HEK293 (cell line): ENCODE measurements at regions not wholly inside any gene's neighbourhood (a gene's known extent, or its start where the extent isn't known, plus 50 kb on each side); places are given as distances from the start of the nearest gene placed in this dataset.

Experiments used
- CTCF ChIA-PET: fragments of 350-600 bp; formaldehyde crosslinking; extraction: SDS; loops from one replicate; lab custom pipeline; 2021; ENCODE audit warnings: antibody characterized with exemption; lab: Yijun Ruan, JAX
- POLR2A ChIA-PET: fragments of 300-600 bp; formaldehyde crosslinking; extraction: SDS; loops from one replicate; lab custom pipeline; 2020; ENCODE audit warnings: antibody characterized with exemption, inconsistent platforms; lab: Yijun Ruan, JAX
- H3K27ac ChIP-seq: fragments of 200-500 bp; sonication (Bioruptor generic); 2 replicates; pipeline ENCODE4 v1.5.1; 2014; ENCODE audit warnings: low read depth, low read length, control low read depth, inconsistent platforms; ENCODE audit errors: extremely low read depth
- H3K36me3 ChIP-seq, 2 experiments: fragments of 200-500 bp in 1 of 2; sonication (Bioruptor generic) in 1 of 2; 1 replicate in 1 of 2; 2 replicates in 1 of 2; pipeline ENCODE4 v1.5.1; 2014 to 2017; ENCODE audit warnings: inconsistent platforms in 2 of 2, low read length in 2 of 2; ENCODE audit not compliant: control insufficient read depth in 2 of 2, insufficient read depth in 1 of 2
- H3K4me1 ChIP-seq: fragments of 200-500 bp; sonication (Bioruptor generic); 2 replicates; pipeline ENCODE4 v1.5.1; 2014; ENCODE audit warnings: mild to moderate bottlenecking, low read length, inconsistent platforms; ENCODE audit not compliant: control insufficient read depth, insufficient read depth
- H3K4me3 ChIP-seq: 2 replicates; pipeline ENCODE4 v1.5.1; 2011; ENCODE audit warnings: low read depth, mild to moderate bottlenecking, control low read depth, low read length, moderate library complexity
- H3K9me3 ChIP-seq: fragments of 200-500 bp; sonication (Bioruptor generic); 2 replicates; pipeline ENCODE4 v1.5.1; 2014; ENCODE audit warnings: low read depth, low read length, inconsistent platforms; ENCODE audit not compliant: control insufficient read depth, insufficient read depth
- GLIS1 ChIP-seq: fragments of 450-650 bp; formaldehyde crosslinking; IDR thresholded peaks from 2 replicates; pipeline ENCODE4 v1.5.1; 2016; ENCODE audit warnings: missing biosample characterization, missing genetic modification characterization
- KLF1 ChIP-seq: fragments of 450-650 bp; formaldehyde crosslinking; IDR thresholded peaks from 2 replicates; pipeline ENCODE4 v1.5.1; 2016; ENCODE audit warnings: missing biosample characterization, missing genetic modification characterization
- KLF16 ChIP-seq: fragments of 450-650 bp; formaldehyde crosslinking; IDR thresholded peaks from 2 replicates; pipeline ENCODE4 v1.5.1; 2017; ENCODE audit warnings: missing biosample characterization, missing genetic modification characterization
- MEIS1 ChIP-seq: sonication (generic); formaldehyde crosslinking; IDR thresholded peaks from 2 replicates; pipeline ENCODE4 v1.8.1; 2022; ENCODE audit warnings: missing genetic modification reagents, mild to moderate bottlenecking, borderline replicate concordance
- RBAK ChIP-seq: fragments of 450-650 bp; formaldehyde crosslinking; IDR thresholded peaks from 2 replicates; pipeline ENCODE4 v1.5.1; 2016; ENCODE audit warnings: missing biosample characterization, missing genetic modification characterization
- SCRT1 ChIP-seq: fragments of 450-650 bp; formaldehyde crosslinking; IDR thresholded peaks from 2 replicates; pipeline ENCODE4 v1.5.1; 2016; ENCODE audit warnings: missing biosample characterization, missing genetic modification characterization, borderline replicate concordance
- SETDB1 ChIP-seq: IDR thresholded peaks from one replicate; pipeline ENCODE4 v1.6.1; 2017; ENCODE audit warnings: mild to moderate bottlenecking, low read length, moderate library complexity, mixed read lengths; ENCODE audit not compliant: insufficient read length
- ZBTB6 ChIP-seq: fragments of 450-650 bp; formaldehyde crosslinking; IDR thresholded peaks from 2 replicates; pipeline ENCODE4 v1.5.1; 2017; ENCODE audit warnings: missing biosample characterization, missing genetic modification characterization
- ZNF121 ChIP-seq: fragments of 450-650 bp; formaldehyde crosslinking; IDR thresholded peaks from 2 replicates; pipeline ENCODE4 v1.5.1; 2016; ENCODE audit warnings: missing biosample characterization, missing genetic modification characterization
- ZNF169 ChIP-seq: fragments of 450-650 bp; formaldehyde crosslinking; IDR thresholded peaks from 2 replicates; pipeline ENCODE4 v1.5.1; 2016; ENCODE audit warnings: missing biosample characterization, missing genetic modification characterization
- ZNF184 ChIP-seq: fragments of 450-650 bp; IDR thresholded peaks from 2 replicates; pipeline ENCODE4 v1.5.1; 2018; ENCODE audit warnings: missing biosample characterization, mild to moderate bottlenecking, missing genetic modification characterization
- ZNF292 ChIP-seq: fragments of 450-650 bp; formaldehyde crosslinking; IDR thresholded peaks from 2 replicates; pipeline ENCODE4 v1.5.1; 2016; ENCODE audit warnings: low read depth, missing biosample characterization, missing genetic modification characterization, borderline replicate concordance
- ZNF354C ChIP-seq: fragments of 450-650 bp; formaldehyde crosslinking; IDR thresholded peaks from 2 replicates; pipeline ENCODE4 v1.5.1; 2016; ENCODE audit warnings: missing biosample characterization, missing genetic modification characterization, low read depth, borderline replicate concordance
- ZNF416 ChIP-seq: fragments of 450-650 bp; formaldehyde crosslinking; IDR thresholded peaks from 2 replicates; pipeline ENCODE4 v1.5.1; 2016; ENCODE audit warnings: missing biosample characterization, missing genetic modification characterization
- ZNF449 ChIP-seq: fragments of 450-650 bp; formaldehyde crosslinking; IDR thresholded peaks from 2 replicates; pipeline ENCODE4 v1.5.1; 2017; ENCODE audit warnings: missing biosample characterization, mild to moderate bottlenecking, missing genetic modification characterization, moderate library complexity
- ZNF473 ChIP-seq: fragments of 450-650 bp; formaldehyde crosslinking; IDR thresholded peaks from 2 replicates; pipeline ENCODE4 v1.5.1; 2017; ENCODE audit warnings: missing biosample characterization, missing genetic modification characterization
- ZNF544 ChIP-seq: fragments of 450-650 bp; formaldehyde crosslinking; IDR thresholded peaks from 2 replicates; pipeline ENCODE4 v1.5.0; 2017; ENCODE audit warnings: missing biosample characterization, missing genetic modification characterization
- ZNF549 ChIP-seq: fragments of 450-650 bp; IDR thresholded peaks from 2 replicates; pipeline ENCODE4 v1.5.1; 2018; ENCODE audit warnings: missing biosample characterization, missing genetic modification characterization, mild to moderate bottlenecking, inconsistent platforms, moderate library complexity
- ZNF660 ChIP-seq: fragments of 450-650 bp; IDR thresholded peaks from 2 replicates; pipeline ENCODE4 v1.5.1; 2018; ENCODE audit warnings: missing biosample characterization, mild to moderate bottlenecking, missing genetic modification characterization
- ZNF701 ChIP-seq: fragments of 450-650 bp; formaldehyde crosslinking; IDR thresholded peaks from 2 replicates; pipeline ENCODE4 v1.5.1; 2016; ENCODE audit warnings: missing biosample characterization, missing genetic modification characterization
- ZNF76 ChIP-seq: fragments of 450-650 bp; formaldehyde crosslinking; IDR thresholded peaks from 2 replicates; pipeline ENCODE4; 2016; ENCODE audit warnings: low read depth, missing biosample characterization, missing genetic modification characterization, borderline replicate concordance
- ZNF768 ChIP-seq: fragments of 450-650 bp; formaldehyde crosslinking; IDR thresholded peaks from 2 replicates; pipeline ENCODE4 v1.5.1; 2018; ENCODE audit warnings: missing biosample characterization, mild to moderate bottlenecking, missing genetic modification characterization
- ZNF837 ChIP-seq: fragments of 450-650 bp; formaldehyde crosslinking; IDR thresholded peaks from 2 replicates; pipeline ENCODE4 v1.5.1; 2016; ENCODE audit warnings: missing biosample characterization, missing genetic modification characterization
- TF ChIP-seq, protein P1 (sequence below): fragments of 450-650 bp; formaldehyde crosslinking; IDR thresholded peaks from 2 replicates; pipeline ENCODE4 v1.5.1; 2017; ENCODE audit warnings: missing biosample characterization, missing genetic modification characterization
- TF ChIP-seq, protein P2 (sequence below): fragments of 450-650 bp; formaldehyde crosslinking; IDR thresholded peaks from 2 replicates; pipeline ENCODE4 v1.5.1; 2016; ENCODE audit warnings: missing biosample characterization, missing genetic modification characterization

DNA sequence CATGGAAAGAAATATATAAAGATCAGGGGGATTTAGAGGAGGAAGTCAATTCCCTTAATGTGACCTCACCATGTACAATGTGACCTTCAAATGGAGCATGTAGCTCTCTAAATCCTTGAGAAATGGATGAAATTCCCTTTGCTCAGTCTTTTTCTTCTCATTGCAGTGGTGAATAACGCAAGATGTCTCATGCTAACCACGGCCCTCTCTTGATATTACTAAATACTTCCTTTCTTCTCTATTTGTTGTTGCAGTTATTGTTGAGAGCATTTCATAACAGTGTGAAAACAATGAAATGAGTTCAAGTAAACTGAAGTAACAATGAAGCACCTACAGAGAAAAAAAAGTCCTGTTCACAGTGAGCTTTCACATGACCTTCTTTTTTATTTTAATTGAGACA is 55.6 kb downstream of the ZNF281 start:
- TF ChIP-seq ZNF660 (tag by site-specific recombination) (no peak), ZNF76 (tag by site-specific recombination) (no peak), ZNF837 (no peak), KLF16 (tag by site-specific recombination) (no peak), ZNF701 (tag by site-specific recombination) (no peak), ZNF292 (no peak), KLF1 (tag by site-specific recombination) (no peak), ZNF549 (tag by site-specific recombination) (no peak), GLIS1 (tag by site-specific recombination) (no peak), ZBTB6 (no peak), ZNF184 (no peak)
- TF ChIP-seq, protein P1, sequence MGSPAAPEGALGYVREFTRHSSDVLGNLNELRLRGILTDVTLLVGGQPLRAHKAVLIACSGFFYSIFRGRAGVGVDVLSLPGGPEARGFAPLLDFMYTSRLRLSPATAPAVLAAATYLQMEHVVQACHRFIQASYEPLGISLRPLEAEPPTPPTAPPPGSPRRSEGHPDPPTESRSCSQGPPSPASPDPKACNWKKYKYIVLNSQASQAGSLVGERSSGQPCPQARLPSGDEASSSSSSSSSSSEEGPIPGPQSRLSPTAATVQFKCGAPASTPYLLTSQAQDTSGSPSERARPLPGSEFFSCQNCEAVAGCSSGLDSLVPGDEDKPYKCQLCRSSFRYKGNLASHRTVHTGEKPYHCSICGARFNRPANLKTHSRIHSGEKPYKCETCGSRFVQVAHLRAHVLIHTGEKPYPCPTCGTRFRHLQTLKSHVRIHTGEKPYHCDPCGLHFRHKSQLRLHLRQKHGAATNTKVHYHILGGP (tag by site-specific recombination) = no peak
- H3K9me3 ChIP-seq = no peaks in the 10 kb centered on the region
- POLR2A ChIA-PET = no interaction called here
- no peak overlapping the region for H3K27ac ChIP-seq
- H3K4me3 ChIP-seq = no peak overlapping the region
- H3K36me3 ChIP-seq = no peaks in the 10 kb centered on the region
- H3K4me1 ChIP-seq = no peaks in the 10 kb centered on the region
- CTCF ChIA-PET = interaction anchor here (0.9 to 1.1 kb wide), 2 partner anchors 14 to 62 kb away, joined by 4 read pairs; no protein-coding TSS in a partner anchor

- H3K36me3 ChIP-seq = no peaks in the 10 kb centered on the region
- no peak for TF ChIP-seq ZNF473 (tag by site-specific recombination)
- TF ChIP-seq RBAK (tag by site-specific recombination) = no peak
- no peak for TF ChIP-seq ZNF544 (tag by site-specific recombination)
- TF ChIP-seq ZNF449 (tag by site-specific recombination) = no peak
- no peak for TF ChIP-seq ZNF121
- TF ChIP-seq, all 188 proteins: peak for 0
- no peak overlapping the region for H3K4me3 ChIP-seq
- ChIA-PET CTCF (no interaction called here), POLR2A (no interaction called here)
- H3K27ac ChIP-seq = no peak overlapping the region
- no peaks in the 10 kb centered on the region for H3K9me3 ChIP-seq
- no peaks in the 10 kb centered on the region for H3K4me1 ChIP-seq
Measured at GRCh38 chr1:200353232-200353631, 56.6 kb downstream of the ZNF281 start.

DNA sequence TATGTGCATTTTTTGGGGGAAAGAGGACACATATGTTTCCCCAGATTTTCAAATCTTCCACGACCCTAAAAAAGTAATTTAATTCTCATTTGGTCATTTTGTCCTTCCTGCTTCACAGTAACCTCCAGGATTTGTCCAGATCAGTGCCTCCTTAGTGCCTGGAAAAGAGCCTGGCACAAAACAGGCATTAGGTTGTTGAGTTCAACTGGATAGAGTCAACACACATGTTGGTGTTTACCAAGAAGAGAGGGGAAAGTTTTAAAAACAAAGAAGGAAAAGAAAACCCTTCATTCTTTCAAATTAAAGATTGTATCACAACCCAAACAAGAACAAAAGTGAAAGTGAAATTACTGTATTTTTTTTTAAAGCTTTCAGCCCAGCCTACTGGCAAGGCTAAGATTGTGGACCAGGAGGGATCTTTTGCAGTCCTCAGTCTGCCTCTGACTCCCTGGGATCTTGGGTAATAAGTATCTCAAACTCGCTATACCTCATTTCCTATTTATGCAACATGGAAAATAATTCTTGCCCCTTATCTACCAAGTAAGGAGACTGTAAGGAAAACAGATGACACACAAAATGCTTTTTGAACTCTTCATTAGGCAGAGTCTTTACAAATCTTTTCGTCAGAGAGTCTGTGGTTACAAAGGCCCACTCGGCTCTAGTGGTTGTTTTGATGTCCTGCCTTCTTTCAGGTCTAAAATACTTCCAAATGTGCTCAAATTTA is 57.8 kb downstream of the ZNF281 start:
- Histone ChIP-seq H3K27ac (no peak overlapping the region), H3K4me1 (no peaks in the 10 kb centered on the region), H3K36me3 (no peaks in the 10 kb centered on the region), H3K9me3 (no peaks in the 10 kb centered on the region), H3K4me3 (no peak overlapping the region)
- TF ChIP-seq ZNF549 (tag by site-specific recombination) (no peak), ZNF354C (tag by site-specific recombination) (no peak), ZNF184 (no peak), ZNF544 (tag by site-specific recombination) (no peak), SCRT1 (tag by site-specific recombination) (no peak), ZNF768 (tag by site-specific recombination) (no peak), ZNF416 (tag by site-specific recombination) (no peak), MEIS1 (CRISPR knock-in tag) (no peak), ZNF169 (tag by site-specific recombination) (no peak), SETDB1 (no peak)
- TF ChIP-seq, protein P2, sequence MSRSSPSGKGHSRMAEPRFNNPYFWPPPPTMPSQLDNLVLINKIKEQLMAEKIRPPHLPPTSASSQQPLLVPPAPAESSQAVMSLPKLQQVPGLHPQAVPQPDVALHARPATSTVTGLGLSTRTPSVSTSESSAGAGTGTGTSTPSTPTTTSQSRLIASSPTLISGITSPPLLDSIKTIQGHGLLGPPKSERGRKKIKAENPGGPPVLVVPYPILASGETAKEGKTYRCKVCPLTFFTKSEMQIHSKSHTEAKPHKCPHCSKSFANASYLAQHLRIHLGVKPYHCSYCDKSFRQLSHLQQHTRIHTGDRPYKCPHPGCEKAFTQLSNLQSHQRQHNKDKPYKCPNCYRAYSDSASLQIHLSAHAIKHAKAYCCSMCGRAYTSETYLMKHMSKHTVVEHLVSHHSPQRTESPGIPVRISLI (tag by site-specific recombination) = no peak
- ChIA-PET CTCF (no interaction called here), POLR2A (no interaction called here)
